ENCODE measurements at regions not wholly inside any gene's neighbourhood (a gene's known extent, or its start where the extent isn't known, plus 50 kb on each side); places are given as distances from the start of the nearest gene placed in this dataset.

DNA sequence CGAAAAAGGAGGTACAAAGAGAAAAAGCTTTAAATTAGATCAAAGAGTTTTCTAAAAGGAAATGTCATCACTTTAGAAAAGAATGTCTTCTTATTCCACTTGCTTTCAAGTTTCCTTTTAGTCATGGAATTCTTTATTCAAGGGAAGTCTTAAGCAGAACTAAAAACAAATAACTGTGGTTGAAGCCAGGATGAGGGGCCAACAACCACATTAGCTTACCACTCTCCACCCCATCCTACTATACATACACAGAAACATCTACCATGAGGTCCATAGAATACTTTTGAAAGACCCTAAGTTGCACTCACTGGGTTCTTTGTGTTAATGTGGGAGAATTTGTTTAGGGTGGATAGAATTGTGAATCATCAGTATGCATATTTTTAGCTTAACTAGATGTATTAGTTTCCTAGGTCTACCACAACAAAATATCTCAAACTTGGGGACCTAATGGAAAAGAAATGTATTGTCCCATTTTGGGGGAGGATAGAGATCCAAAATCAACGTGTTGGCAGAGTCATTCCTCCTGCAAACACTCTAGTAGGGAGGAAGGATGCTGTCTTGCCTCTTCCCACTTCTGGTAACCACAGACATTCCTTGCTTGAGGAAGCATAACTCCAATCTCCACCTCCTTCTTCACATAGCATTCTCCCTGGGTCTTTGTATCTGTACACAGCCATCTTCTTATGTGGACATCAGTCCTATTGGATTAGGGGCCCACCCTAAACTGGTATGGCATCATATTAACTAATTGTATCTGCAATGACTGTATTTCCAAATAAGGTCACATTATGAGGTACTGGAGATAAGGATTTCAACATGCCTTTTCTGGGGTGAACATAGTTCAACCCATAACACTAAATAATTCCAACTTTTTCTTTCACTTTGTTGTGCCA is 239.4 kb downstream of the LURAP1L start:
- Histone ChIP-seq H3K4me2 (ENCODE audit: insufficient read depth, low read length) (no peak overlapping the region), H3K36me3 (ENCODE audit: insufficient read depth, low read length) (no peaks in the 10 kb centered on the region), H3K4me1 (ENCODE audit: insufficient read depth, low read length) (no peaks in the 10 kb centered on the region), H4K20me1 (ENCODE audit: insufficient read depth, low read length) (no peaks in the 10 kb centered on the region), H3K27me3 (ENCODE audit: insufficient read depth, low read length, poor library complexity) (no peaks in the 10 kb centered on the region), H3K27ac (ENCODE audit: low read length) (no peak overlapping the region), H3K4me3 (ENCODE audit: low read depth in 1 of 2, low read length in 2 of 2) (no peak overlapping the region), H2AFZ (ENCODE audit: low read depth, low read length) (no peak overlapping the region), H3K9me3 (ENCODE audit: insufficient read depth, low read length, severe bottlenecking) (no peaks in the 10 kb centered on the region), H3K79me2 (ENCODE audit: insufficient read depth, low read length) (no peaks in the 10 kb centered on the region), H3K9ac (ENCODE audit: low read depth, low read length) (no peak overlapping the region)
- TF ChIP-seq, protein P1, sequence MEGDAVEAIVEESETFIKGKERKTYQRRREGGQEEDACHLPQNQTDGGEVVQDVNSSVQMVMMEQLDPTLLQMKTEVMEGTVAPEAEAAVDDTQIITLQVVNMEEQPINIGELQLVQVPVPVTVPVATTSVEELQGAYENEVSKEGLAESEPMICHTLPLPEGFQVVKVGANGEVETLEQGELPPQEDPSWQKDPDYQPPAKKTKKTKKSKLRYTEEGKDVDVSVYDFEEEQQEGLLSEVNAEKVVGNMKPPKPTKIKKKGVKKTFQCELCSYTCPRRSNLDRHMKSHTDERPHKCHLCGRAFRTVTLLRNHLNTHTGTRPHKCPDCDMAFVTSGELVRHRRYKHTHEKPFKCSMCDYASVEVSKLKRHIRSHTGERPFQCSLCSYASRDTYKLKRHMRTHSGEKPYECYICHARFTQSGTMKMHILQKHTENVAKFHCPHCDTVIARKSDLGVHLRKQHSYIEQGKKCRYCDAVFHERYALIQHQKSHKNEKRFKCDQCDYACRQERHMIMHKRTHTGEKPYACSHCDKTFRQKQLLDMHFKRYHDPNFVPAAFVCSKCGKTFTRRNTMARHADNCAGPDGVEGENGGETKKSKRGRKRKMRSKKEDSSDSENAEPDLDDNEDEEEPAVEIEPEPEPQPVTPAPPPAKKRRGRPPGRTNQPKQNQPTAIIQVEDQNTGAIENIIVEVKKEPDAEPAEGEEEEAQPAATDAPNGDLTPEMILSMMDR (IDR thresholded peaks at IDR 0.05; ENCODE audit: borderline replicate concordance, extremely low read depth, low read length, poor library complexity, severe bottlenecking) = no peak
- TF ChIP-seq EZH2 (IDR thresholded peaks at IDR 0.05; ENCODE audit: borderline replicate concordance, low read depth, low read length, severe bottlenecking) = no peak
- no peak for ATAC-seq (ENCODE audit: insufficient read depth, low read depth)
- DNase-seq = no peak

DNA sequence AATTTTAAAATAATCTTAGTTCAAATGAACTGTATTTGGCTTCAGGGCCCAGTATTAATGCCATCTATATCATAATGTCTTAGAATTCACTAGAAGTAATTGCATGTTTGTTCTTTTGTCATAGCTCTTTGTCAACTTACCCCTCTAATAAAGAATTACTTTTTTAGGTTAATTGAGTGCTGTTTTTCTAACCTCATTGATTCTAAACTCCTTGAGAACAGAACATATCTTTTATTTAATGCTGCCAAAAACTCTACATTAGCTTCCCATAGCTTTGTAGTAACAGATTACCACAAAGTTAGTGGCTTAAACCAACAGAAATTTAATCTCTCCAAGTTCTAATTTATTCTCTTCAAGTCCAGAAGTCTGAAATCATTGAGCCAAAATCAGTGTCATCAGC is 242.4 kb downstream of the LURAP1L start:
- no peaks in the 10 kb centered on the region for H3K36me3 ChIP-seq (ENCODE audit: insufficient read depth, low read length)
- H3K9ac ChIP-seq (ENCODE audit: low read depth, low read length) = no peak overlapping the region
- H3K4me2 ChIP-seq (ENCODE audit: insufficient read depth, low read length) = no peak overlapping the region
- H3K4me1 ChIP-seq (ENCODE audit: insufficient read depth, low read length) = no peaks in the 10 kb centered on the region
- H3K27me3 ChIP-seq (ENCODE audit: insufficient read depth, low read length, poor library complexity) = no peaks in the 10 kb centered on the region
- H3K79me2 ChIP-seq (ENCODE audit: insufficient read depth, low read length) = no peaks in the 10 kb centered on the region
- no peak overlapping the region for H3K4me3 ChIP-seq (ENCODE audit: low read depth in 1 of 2, low read length in 2 of 2)
- no peaks in the 10 kb centered on the region for H4K20me1 ChIP-seq (ENCODE audit: insufficient read depth, low read length)
- ATAC-seq (ENCODE audit: insufficient read depth, low read depth) = no peak
- no peak for DNase-seq
- no peak overlapping the region for H3K27ac ChIP-seq (ENCODE audit: low read length)
- no peak overlapping the region for H2AFZ ChIP-seq (ENCODE audit: low read depth, low read length)
- TF ChIP-seq EZH2 (IDR thresholded peaks at IDR 0.05; ENCODE audit: borderline replicate concordance, low read depth, low read length, severe bottlenecking) = no peak
- TF ChIP-seq, protein P1 (IDR thresholded peaks at IDR 0.05; ENCODE audit: borderline replicate concordance, extremely low read depth, low read length, poor library complexity, severe bottlenecking) = no peak
- no peaks in the 10 kb centered on the region for H3K9me3 ChIP-seq (ENCODE audit: insufficient read depth, low read length, severe bottlenecking)

DNA sequence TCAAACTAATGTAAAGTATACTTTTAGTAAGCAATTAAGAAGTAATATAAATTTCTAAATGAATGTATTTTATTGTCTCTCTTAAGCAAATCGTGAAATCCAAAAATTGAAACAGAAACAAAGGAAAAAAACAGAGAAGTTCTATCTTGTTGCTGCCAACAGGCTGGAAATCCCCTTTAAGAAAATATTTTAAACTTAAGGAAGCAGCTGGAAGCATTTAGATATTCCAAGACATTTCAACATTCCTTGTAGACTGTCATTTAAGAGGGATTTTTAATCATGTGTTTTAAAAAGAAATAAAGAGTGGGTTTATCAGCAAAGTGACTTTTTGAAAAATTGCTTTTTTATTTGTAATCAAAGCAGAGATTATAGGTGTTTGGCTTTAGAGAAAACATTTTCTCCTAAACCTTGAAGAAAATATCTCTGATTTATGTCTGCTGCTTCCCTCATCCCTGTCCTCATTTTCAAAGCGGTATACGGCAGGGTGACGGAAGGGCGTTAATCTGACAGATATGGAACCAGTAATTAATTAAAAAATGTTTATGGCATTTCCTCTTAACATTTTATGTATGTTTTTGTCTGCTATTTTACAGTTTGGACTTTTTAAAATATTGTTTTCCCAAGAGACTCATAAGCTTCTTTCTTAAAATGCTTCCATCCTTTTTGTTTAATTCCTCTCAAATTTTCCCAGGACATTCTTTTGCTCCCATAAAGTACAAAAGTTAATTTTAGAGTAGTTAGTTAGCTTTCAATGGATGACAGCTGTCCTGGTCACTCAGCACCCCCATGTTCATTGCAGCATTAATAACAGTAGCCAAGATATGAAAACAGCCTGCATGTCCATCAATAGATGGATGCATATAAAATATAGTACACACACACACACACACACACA is 245.6 kb downstream of the LURAP1L start:
- Histone ChIP-seq H3K4me3 (ENCODE audit: low read depth in 1 of 2, low read length in 2 of 2) (no peak overlapping the region), H3K27ac (ENCODE audit: low read length) (no peak overlapping the region), H3K9me3 (ENCODE audit: insufficient read depth, low read length, severe bottlenecking) (no peaks in the 10 kb centered on the region), H3K79me2 (ENCODE audit: insufficient read depth, low read length) (no peaks in the 10 kb centered on the region), H3K9ac (ENCODE audit: low read depth, low read length) (no peak overlapping the region), H2AFZ (ENCODE audit: low read depth, low read length) (no peak overlapping the region), H3K36me3 (ENCODE audit: insufficient read depth, low read length) (no peaks in the 10 kb centered on the region), H4K20me1 (ENCODE audit: insufficient read depth, low read length) (no peaks in the 10 kb centered on the region), H3K4me2 (ENCODE audit: insufficient read depth, low read length) (no peak overlapping the region), H3K4me1 (ENCODE audit: insufficient read depth, low read length) (no peaks in the 10 kb centered on the region), H3K27me3 (ENCODE audit: insufficient read depth, low read length, poor library complexity) (no peaks in the 10 kb centered on the region)
- no peak for DNase-seq
- no peak for ATAC-seq (ENCODE audit: insufficient read depth, low read depth)
- TF ChIP-seq EZH2 (IDR thresholded peaks at IDR 0.05; ENCODE audit: borderline replicate concordance, low read depth, low read length, severe bottlenecking) = no peak
- TF ChIP-seq, protein P1 (IDR thresholded peaks at IDR 0.05; ENCODE audit: borderline replicate concordance, extremely low read depth, low read length, poor library complexity, severe bottlenecking) = no peak

Data from DND-41 (cell line).